ENCODE measurements at regions not wholly inside any gene's neighbourhood (a gene's known extent, or its start where the extent isn't known, plus 50 kb on each side); places are given as distances from the start of the nearest gene placed in this dataset.
A peak's percentile ranks its signal among the peaks of the same experiment; 100 is the strongest.

DNA sequence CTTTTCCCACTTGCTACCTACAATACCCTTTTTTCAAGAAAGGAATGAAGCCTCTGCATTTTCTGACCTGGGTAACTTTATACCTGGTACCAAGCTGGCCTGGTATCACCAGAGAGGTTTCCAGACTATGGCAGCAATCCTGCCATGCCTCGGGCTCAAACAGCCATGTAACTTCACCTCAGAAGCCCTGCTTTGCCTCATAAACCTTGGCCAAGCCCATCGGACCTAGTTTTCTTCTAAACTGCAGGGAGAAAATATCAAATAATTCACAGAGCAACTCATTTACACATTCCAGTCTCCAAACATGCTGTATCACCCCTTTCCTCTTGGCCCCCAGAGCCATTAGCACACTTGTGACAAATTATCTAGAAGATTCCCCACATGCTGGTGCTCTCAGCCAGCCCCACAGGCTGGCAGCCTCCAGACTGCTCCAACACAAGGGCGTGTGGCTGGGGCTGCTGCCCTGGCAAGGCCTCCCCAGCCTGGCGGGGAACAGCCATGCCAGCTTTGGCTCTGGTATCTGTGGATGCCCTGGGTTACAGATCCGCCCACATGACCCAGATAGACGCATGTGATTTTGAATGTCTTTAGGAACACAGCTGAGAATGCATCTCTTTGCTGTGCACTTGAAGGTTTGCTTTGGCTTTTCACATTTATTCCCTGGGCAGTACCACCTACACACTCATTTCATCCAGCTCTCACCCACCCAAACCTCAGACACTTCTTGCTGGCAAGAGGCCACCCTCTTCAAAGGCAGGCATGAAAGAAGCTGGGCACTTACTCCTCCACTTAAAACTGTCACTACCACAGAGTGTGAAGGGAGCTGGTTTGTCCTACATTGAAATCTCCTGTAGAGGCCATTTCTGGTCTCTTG is 70.0 kb upstream of the BCAR3 start:
- no peaks in the 10 kb centered on the region for H3K36me3 ChIP-seq
- DNase-seq (ENCODE audit: low read depth in 1 of 2, low spot score in 1 of 2) = peak in 1 of 2 donors; percentile 87
- H3K4me1 ChIP-seq (ENCODE audit: low read depth) = peaks cover 15% of the 10 kb centered on the region
- TF ChIP-seq, protein P1, sequence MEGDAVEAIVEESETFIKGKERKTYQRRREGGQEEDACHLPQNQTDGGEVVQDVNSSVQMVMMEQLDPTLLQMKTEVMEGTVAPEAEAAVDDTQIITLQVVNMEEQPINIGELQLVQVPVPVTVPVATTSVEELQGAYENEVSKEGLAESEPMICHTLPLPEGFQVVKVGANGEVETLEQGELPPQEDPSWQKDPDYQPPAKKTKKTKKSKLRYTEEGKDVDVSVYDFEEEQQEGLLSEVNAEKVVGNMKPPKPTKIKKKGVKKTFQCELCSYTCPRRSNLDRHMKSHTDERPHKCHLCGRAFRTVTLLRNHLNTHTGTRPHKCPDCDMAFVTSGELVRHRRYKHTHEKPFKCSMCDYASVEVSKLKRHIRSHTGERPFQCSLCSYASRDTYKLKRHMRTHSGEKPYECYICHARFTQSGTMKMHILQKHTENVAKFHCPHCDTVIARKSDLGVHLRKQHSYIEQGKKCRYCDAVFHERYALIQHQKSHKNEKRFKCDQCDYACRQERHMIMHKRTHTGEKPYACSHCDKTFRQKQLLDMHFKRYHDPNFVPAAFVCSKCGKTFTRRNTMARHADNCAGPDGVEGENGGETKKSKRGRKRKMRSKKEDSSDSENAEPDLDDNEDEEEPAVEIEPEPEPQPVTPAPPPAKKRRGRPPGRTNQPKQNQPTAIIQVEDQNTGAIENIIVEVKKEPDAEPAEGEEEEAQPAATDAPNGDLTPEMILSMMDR (IDR thresholded peaks at IDR 0.05; ENCODE audit: low read depth, low read length) = no peak
- H3K27ac ChIP-seq = no peak overlapping the region
- H3K9me3 ChIP-seq (ENCODE audit: low read depth) = no peaks in the 10 kb centered on the region
- no peak overlapping the region for H3K4me3 ChIP-seq
- H3K27me3 ChIP-seq = peaks cover 74% of the 10 kb centered on the region

DNA sequence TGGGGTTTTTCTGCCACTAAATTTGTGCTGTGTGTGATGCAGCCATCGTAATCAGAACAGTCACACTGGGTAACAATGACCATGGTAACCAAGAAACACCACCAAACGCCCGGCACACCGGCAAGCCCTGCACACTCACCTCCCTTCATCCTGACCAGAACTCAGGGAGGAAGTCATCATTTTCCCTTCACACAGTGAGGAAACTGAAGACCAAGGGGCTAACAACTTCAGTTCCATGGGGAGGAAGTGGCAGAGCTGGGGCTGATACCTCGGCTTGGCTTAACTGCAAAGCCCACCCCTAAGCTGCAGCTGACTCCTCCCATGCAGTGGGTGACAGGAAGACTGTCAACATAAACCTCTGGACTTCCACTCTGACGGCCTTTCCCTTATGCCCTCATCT is 69.3 kb upstream of the BCAR3 start:
- Histone ChIP-seq H3K4me1 (ENCODE audit: low read depth) (peaks cover 15% of the 10 kb centered on the region), H3K4me3 (no peak overlapping the region), H3K27me3 (peaks cover 74% of the 10 kb centered on the region), H3K36me3 (no peaks in the 10 kb centered on the region), H3K27ac (no peak overlapping the region), H3K9me3 (ENCODE audit: low read depth) (no peaks in the 10 kb centered on the region)
- TF ChIP-seq, protein P1 (IDR thresholded peaks at IDR 0.05; ENCODE audit: low read depth, low read length) = no peak
- no peak for DNase-seq (ENCODE audit: low read depth in 1 of 2, low spot score in 1 of 2)

DNA sequence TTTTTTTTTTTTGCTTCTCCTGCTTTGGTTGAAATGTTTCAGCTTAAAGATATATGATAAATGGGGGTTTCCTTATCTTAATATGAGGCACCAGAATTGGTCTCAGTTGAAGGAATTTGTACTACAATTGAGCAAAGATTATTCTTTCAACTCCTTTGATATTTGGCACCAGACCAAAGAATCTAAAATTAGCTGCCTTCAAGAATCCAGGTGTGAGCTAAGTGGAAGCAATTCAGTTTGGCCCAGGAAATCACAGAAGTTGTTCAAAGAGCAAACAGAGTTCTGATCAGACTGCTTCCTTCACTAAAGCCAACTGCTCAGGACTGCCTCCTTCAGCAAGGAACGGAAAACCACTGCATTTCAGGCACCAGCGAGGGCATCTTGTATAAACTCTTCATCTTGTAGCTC is 68.3 kb upstream of the BCAR3 start:
- H3K4me1 ChIP-seq (ENCODE audit: low read depth) = peaks cover 15% of the 10 kb centered on the region
- TF ChIP-seq, protein P1 (IDR thresholded peaks at IDR 0.05; ENCODE audit: low read depth, low read length) = peak; percentile 40
- H3K4me3 ChIP-seq = no peak overlapping the region
- no peaks in the 10 kb centered on the region for H3K36me3 ChIP-seq
- H3K27ac ChIP-seq = no peak overlapping the region
- peak; percentile 34 to 70 for DNase-seq (ENCODE audit: low read depth in 1 of 2, low spot score in 1 of 2)
- peaks cover 76% of the 10 kb centered on the region for H3K27me3 ChIP-seq
- no peaks in the 10 kb centered on the region for H3K9me3 ChIP-seq (ENCODE audit: low read depth)

DNA sequence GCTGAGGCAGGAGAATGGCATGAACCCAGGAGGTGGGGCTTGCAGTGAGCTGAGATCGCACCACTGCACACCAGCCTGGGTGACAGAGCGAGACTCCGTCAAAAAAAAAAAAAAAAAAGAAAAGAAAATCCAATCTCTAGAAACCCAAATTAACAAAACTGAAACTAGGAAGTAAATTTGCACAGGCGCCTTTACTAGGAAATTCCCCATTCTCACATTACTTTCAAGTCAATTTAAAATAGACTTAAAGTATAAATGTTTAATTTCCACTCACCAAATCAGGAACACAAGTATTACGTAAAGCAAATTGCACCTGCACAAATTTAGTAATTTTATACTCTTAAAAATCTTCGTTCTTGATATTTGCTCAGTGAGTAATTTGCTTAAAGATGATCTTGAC is 67.8 kb upstream of the BCAR3 start:
- no peak for DNase-seq (ENCODE audit: low read depth in 1 of 2, low spot score in 1 of 2)
- Histone ChIP-seq H3K4me1 (ENCODE audit: low read depth) (peaks cover 15% of the 10 kb centered on the region), H3K9me3 (ENCODE audit: low read depth) (no peaks in the 10 kb centered on the region), H3K27ac (no peak overlapping the region), H3K4me3 (no peak overlapping the region), H3K36me3 (no peaks in the 10 kb centered on the region), H3K27me3 (peaks cover 77% of the 10 kb centered on the region)
- TF ChIP-seq, protein P1 (IDR thresholded peaks at IDR 0.05; ENCODE audit: low read depth, low read length) = no peak

DNA sequence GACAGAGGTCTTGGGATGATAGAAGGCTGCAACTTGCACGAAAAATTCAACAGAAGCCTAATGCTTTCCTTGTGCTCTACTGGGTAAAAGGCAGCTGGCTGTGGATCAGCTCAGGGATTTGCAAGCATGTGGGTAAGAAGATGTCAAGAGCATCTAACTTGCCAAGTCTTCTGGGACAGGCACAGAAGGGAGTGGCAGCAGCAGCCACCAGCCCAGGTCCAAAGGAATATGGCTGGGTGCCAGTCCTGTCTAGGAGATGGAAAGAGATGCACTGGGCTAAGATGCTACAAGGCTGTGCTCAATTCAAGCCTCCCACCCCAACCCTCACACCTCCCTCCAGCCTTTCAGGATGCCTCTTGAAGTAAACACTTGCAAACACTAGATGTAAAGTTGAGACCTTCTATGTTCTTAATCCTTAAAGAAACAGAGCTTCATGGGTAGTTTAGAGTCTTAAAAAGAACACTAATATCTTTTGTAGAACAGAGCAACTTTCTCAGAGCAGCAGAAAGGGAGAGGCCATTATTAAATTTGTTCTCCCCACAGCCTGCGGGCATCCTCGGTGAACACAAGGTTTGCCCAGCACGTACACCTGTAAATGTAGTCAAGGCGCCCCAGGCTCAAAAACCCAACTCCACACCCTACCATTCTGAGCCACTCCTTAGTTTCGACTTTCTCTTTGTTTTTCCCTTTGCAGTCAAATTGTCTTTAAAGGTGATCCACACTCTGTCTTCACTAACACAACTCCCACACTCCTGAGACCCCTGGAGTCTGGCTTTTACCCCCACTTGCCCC is 64.6 kb upstream of the BCAR3 start:
- peaks cover 9% of the 10 kb centered on the region for H3K4me1 ChIP-seq (ENCODE audit: low read depth)
- H3K27me3 ChIP-seq = peaks cover 90% of the 10 kb centered on the region
- TF ChIP-seq, protein P1 (IDR thresholded peaks at IDR 0.05; ENCODE audit: low read depth, low read length) = no peak
- no peak overlapping the region for H3K4me3 ChIP-seq
- no peak for DNase-seq (ENCODE audit: low read depth in 1 of 2, low spot score in 1 of 2)
- no peak overlapping the region for H3K27ac ChIP-seq
- H3K9me3 ChIP-seq (ENCODE audit: low read depth) = no peaks in the 10 kb centered on the region
- H3K36me3 ChIP-seq = no peaks in the 10 kb centered on the region

All from cardiac muscle cell (in vitro differentiated cells and primary cell).